MV-4-11 (cell line): ENCODE measurements at regions not wholly inside any gene's neighbourhood (a gene's known extent, or its start where the extent isn't known, plus 50 kb on each side); places are given as distances from the start of the nearest gene placed in this dataset.
"Not testable (repeated sequence)": the region's sequence is repeated elsewhere in the genome, so short reads cannot be mapped to it uniquely, and the experiment has no call there.

Source experiments
- DNase-seq: peaks from one replicate; lab custom pipeline; 2025; lab: John Stamatoyannopoulos, UW

GRCh38 chrY:16715278-16715677 is 1164.7 kb downstream of the CDY2B start:
- no peak for DNase-seq

GRCh38 chrY:16673102-16673787 is 1206.8 kb downstream of the CDY2B start:
- peak; percentile 5 for DNase-seq

GRCh38 chrY:16668402-16668801 is 1211.6 kb downstream of the CDY2B start:
- DNase-seq: peak; percentile 11

- no peak for DNase-seq
Observed at GRCh38 chrY:16662741-16663140, 1217.3 kb downstream of the CDY2B start.

- peak; percentile 90 for DNase-seq
Observed at GRCh38 chrY:16659340-16659739, 1220.7 kb downstream of the CDY2B start.

GRCh38 chrY:16653971-16654370 is 1226.0 kb downstream of the CDY2B start:
- DNase-seq: no peak

GRCh38 chrY:16645991-16646390 is 1234.0 kb downstream of the CDY2B start:
- DNase-seq: no peak

GRCh38 chrY:16645449-16645848 is 1234.6 kb downstream of the CDY2B start:
- DNase-seq: no peak

GRCh38 chrY:16644270-16644800 is 1235.7 kb downstream of the CDY2B start:
- DNase-seq: peak; percentile 86

- DNase-seq: no peak
Observed at GRCh38 chrY:16639777-16640176, 1240.2 kb downstream of the CDY2B start.

- DNase-seq: not testable (repeated sequence)
Observed at GRCh38 chrY:16638743-16639142, 1241.3 kb downstream of the CDY2B start.

GRCh38 chrY:16636254-16636653 is 1243.8 kb downstream of the CDY2B start:
- peak; percentile 75 for DNase-seq

GRCh38 chrY:16629146-16629545 is 1250.9 kb downstream of the CDY2B start:
- DNase-seq: no peak

- DNase-seq: no peak
Observed at GRCh38 chrY:16627122-16627521, 1252.9 kb downstream of the CDY2B start.

- peak; percentile 48 for DNase-seq
Observed at GRCh38 chrY:16616201-16616975, 1263.6 kb downstream of the CDY2B start.

GRCh38 chrY:16608679-16609078 is 1271.3 kb downstream of the CDY2B start:
- peak; percentile 30 for DNase-seq

- no peak for DNase-seq
Observed at GRCh38 chrY:16602146-16602545, 1277.9 kb downstream of the CDY2B start.

- DNase-seq: no peak
Observed at GRCh38 chrY:16601626-16602025, 1278.4 kb downstream of the CDY2B start.

- no peak for DNase-seq
Observed at GRCh38 chrY:16572061-16572460, 1308.0 kb downstream of the CDY2B start.

- DNase-seq: no peak
Observed at GRCh38 chrY:16562491-16562890, 1317.5 kb downstream of the CDY2B start.

- no peak for DNase-seq
Observed at GRCh38 chrY:16522021-16522420, 1358.0 kb downstream of the CDY2B start.

- no peak for DNase-seq
Observed at GRCh38 chrY:16502733-16503214, 1377.2 kb downstream of the CDY2B start.

- DNase-seq: no peak
Observed at GRCh38 chrY:16490706-16491105, 1389.3 kb downstream of the CDY2B start.
